ENCODE measurements at regions not wholly inside any gene's neighbourhood (a gene's known extent, or its start where the extent isn't known, plus 50 kb on each side); places are given as distances from the start of the nearest gene placed in this dataset.

DNA sequence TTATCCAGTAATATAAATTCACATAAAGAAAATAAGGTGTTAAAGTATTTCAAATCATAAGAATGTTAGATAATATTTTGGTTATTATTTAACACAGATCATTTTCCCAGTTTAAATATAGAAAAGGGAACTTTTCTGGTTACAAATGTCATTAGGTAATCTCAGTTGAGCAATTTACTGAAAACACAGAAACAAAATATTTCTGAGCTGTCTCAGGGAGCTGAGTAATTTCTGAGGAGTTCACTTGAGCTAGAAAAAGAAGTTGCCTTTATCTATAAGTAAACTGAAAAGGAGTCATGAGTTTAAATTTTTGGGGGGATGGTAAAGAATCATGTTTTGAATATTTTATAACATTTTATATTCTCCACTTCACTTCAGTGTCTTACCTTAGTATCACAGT lies 855.4 kb upstream of the ARPP21 start:
- DNase-seq (ENCODE audit: low read depth): no peak

DNA sequence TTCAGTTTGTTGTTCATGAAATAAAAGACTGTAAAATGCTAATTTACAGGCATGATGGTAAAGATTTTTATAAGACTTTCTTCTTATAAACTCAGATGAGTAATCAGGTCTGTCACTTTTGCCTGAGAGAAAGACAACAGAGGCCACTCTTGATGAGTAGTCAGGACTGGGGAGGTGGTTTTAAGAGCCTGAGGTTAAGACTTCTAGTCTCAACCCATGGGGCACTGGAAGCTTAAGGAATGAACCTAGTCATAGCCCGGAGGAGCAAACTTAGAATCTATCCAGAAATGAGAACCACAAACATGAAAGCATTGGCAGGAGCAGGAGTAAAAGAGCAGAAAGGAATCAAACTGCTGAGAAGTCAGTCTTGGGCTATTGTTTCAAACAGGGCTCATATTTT lies 846.3 kb upstream of the ARPP21 start:
- DNase-seq (ENCODE audit: low read depth): no peak

DNA sequence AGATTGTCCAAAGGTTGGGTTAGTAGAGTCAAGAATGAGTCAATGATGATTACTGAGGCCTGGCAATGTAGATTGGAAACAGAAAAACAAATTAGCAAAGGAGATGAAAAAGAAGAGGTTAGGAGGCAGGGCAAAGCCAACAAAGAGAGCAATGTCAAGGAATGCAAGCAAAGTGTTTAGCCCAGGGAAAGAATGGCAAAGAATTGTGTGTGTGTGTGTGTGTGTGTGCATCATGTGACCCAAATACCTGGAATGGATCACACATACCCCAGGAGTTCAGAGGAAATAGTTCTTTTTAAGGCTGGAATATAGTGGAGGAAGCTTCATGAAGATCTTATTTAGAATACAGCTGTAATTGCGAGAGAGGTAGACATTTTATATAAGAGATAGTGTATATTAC lies 831.7 kb upstream of the ARPP21 start:
- DNase-seq (ENCODE audit: low read depth): no peak

DNA sequence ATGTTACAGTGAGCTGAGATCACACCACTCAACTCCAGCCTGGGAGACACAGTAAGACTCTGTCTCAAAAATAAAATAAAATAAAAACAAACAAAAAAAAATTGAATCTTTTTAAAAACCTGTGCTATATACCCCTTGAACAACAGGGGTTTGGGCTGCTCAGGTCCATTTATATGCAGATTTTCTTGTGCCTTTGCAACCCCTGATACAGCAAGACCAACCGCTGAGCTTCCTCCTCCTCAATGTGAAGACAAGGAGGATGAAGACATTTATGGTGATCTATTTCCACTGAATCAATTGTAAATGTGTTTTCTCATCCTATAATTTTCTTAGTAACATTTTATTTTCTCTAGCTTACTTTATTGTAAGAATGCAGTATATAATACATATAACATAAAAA lies 831.0 kb upstream of the ARPP21 start:
- DNase-seq (ENCODE audit: low read depth): no peak

DNA sequence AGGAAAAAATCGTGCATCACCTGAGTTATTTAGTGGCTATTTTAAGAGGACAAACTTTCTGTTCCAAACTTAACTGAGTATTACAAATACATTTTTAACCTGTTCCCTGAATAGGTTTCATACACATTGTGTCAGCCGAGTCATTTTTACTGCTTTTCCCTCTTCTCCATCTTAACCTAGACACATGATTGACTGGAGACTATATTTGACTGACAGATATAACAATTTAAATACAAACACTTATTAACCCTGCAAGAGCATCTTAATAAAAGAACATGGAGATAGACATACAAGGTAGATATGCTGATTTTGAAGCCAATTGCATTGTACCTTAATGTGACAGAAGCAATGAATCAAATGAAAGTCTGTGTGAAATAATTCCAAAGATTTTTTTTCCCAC lies 810.5 kb upstream of the ARPP21 start:
- no peak for DNase-seq (ENCODE audit: low read depth)

DNA sequence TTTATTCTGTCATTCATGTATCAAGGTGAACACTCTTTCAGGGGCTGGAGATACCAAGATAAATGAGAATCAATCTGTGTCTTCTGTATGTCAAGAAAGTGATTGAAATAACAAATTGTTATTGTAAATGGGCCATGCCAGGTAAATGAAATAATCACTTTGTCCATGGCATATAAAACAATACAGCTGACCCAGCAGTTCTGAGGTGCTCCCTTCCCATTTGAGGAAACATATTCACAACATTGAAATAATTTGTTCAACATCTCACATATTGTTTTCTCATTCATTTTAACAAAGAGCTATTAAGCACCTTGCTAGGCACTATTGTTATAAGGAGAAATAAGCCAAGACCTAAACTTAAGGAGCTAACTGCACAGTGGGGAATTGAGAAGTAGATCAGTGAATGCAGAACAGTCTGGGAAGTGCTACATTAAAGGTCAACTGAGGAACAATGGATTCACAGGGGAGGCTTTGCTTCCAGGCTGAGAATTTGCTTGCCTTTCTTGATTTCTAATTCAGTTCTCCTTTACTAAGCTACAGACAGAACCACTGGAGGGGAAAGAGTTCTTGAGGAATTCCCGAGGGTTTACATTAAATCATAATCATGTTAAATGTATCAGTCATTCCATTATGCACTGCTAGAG lies 806.3 kb upstream of the ARPP21 start:
- DNase-seq (ENCODE audit: low read depth): no peak

DNA sequence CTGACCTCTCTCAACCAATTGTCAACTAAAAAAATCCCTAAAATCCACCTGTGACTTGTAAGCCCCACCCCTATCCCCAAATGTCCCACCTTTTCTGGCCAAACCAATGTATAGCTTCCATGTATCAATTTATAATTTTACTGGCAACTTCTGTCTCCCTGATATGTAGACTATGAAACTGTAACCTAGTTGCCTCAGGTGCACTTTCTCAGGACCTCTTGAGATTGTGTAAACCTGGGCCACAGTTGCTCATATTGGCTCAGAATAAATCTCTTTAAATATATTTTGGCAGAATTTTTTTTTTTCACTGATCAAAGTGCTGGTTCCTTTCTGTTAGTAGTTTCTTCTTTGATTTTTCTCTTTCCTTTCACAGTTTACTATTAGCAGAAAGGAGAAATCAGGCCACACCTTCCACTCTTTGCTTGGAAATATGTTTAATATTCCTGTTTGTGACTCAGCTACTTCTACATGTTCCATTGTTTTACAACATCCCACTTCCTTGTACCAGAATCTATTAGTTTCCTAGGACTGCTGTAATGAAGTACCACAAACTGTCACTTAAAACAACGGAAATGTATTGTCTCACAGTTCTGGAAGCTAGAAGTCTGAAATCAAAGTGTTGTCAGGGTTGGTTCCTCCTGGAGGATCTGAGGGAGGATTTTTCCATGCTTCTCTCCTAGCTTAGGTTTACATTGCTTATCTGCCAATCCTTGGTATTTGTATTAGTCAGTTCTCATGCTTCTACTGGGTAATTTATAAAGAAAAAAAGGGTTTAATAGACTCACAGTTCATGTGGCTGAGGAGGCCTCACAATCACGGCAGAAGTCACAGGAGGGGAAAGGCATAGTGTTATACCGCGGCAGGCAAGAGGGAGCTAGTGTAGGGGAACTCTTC lies 801.2 kb upstream of the ARPP21 start:
- no peak for DNase-seq (ENCODE audit: low read depth)

DNA sequence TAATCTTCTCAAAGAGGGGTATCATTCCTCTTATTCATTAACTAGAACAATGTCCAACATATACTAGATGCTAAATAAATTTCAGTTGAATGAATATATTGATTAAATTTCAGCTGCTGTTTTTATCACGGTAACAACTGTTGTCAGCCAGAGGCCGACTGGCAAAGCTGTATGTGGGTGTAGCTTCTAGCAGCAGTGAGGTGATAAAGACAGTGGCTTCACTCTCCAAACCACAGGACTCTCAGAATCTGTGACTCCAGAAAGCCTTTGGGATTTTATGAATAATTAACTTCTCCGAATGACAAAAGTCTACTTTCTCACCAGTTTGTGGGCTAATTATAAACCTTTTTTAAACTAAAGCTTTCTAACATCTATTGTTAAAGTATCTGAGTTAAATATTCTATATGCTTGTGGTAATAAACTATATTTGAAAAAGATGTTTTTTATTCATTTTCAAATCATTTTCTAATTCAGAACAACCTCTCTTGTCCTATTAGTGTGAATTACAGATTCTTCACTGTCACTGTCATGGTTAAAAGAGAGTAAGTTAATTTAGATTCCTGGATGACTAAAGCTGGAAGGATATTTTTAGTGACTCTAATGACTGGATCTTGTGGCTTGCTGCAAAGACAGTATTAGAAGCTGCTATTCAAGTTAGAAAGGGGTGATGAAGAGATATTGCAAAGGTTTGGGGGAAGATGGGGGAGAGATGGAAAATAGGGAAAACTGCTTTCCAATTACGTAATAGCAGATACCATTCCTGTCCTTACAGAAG lies 796.4 kb upstream of the ARPP21 start:
- no peak for DNase-seq (ENCODE audit: low read depth)

DNA sequence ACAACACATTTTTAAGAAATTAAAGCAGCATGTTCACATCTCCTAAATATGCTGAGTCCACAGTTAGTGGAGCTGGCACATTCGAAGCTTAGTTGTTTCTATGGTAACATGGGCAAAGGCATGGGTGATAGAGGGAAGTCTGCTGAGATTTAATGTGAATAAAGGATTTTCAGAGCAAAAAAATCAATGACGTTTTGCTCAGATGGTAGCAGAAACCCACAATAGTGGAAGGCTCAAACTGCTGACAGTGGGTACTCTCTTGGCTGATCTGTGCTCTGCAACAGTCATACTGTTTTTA lies 795.1 kb upstream of the ARPP21 start:
- no peak for DNase-seq (ENCODE audit: low read depth)

DNA sequence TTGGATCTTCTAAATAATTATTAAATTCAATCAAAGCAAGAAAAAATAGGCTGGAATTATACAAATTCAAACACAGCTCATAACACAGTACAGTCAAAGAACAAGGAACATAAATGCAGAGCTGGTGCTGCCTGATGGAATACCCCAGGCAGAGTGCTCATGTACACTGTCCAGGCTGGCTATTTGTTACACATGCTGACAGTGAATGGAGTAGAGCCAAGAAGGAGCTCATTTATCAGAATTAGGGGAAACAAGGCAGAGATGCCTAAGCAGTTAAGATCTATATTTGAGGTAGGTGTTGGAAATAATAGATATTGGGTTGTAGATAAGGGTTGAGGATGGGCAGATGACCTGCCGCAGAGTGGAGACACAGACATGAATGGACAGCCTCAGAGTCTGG lies 788.2 kb upstream of the ARPP21 start:
- no peak for DNase-seq (ENCODE audit: low read depth)

DNA sequence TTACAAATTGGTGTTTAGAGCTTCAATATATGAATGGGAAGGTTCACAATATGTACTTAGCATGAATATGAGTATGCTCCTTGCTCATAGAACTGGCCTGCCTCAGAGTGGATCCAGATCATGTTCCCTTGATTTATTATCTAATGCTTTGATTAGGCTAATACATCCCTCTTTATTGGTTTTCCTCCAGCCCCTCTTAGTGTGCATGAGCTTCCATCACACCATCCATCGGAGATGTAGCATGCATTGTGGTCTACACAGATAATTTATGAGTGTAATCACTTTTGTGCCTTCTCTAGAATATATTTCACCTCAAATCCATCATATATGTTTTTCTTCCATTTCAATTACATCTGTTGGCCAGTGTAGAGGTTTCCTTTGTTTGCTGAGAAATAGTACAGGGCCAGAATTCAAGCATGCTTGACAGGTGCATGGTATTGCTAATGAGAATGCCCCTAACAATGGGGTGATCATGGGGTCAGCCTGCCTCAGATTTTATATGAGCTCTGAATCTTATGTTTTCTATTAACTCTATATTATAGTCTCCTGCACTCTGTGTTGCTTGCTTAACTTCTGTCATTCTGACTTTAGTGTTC lies 786.4 kb upstream of the ARPP21 start:
- no peak for DNase-seq (ENCODE audit: low read depth)

DNA sequence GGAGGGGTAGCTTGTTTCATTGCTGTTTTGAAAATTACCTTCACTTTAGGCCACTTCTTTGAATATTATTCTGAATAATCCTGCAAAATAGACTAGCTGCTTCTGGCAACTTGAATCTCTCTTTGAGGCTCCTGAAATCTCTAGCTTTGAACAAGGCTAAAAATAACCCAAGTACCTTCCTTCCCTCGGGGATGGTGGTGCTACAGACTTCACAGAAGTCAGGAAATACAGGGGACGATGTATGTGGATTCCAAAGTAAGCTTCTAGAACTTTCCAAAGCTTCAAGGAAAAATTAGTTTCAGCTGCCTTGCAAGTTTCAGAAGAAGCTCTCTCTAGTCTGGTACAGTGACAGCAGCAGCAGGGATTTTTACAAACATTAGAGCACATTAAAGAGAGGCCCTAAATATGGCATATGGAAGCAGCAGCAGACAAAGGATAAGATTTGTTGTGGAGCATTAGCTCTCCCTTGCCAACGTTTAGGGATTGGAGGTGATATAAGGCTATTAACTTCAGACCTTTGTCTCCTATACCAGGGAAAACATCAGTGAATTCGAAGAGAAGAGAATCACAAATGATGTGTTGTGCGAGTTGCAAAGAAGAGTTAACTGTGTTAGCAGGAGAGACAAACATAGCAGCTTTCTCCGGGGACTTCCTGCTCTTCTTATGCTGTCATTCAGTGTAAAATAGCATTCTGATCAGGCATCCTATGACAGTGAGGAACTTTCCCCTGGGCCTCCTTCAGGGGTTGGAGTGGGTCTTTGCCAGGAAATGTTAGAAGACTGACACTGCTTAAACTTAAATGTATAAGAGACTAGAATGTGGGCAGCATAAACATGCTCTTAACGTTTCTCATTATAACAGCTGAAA lies 783.0 kb upstream of the ARPP21 start:
- no peak for DNase-seq (ENCODE audit: low read depth)

DNA sequence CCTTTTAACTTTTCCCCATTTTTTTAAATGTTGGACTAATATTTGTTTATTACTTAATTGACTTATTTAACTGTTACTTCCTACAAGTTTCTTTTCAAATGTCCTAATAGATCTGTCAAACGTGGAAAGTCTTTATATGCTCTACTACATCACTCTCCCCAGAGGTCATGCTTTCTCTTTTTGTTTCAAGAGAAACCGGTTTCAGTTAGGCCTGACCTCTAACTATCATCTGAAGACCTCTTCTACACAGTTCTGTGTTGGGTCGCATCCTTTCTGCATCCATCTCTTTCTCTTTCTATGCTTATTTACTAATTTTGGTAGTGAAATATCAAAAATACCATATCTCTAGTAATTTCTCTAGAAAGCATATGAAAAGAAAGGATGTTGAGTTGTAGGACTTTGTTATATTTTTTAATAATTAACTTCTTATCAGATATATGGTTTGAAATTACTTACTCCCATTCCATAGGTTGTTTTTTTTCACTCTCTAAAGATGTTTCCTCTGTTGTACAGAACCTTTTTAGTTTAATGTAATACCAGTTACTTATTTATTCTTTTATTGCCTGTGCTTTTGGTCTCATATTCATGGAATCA lies 781.2 kb upstream of the ARPP21 start:
- DNase-seq (ENCODE audit: low read depth): no peak

DNA sequence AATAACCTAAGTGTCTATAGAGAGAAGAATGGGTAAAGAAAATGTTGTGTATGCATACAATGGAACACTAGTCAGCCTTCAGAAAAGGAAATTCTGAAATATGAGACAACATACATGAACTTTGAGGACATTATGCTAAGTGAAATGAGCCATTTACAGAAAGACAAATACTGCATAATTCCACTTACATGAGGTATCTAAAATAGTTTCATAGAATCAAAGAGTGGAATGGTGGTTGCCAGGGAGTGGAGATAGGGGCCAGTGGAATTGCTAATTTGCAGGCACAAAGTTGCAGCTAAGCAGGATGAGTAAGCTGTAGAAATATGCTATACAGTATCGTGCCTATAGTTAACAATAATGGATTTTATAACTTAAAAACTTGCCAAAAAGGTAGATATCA lies 779.6 kb upstream of the ARPP21 start:
- DNase-seq (ENCODE audit: low read depth): no peak

DNA sequence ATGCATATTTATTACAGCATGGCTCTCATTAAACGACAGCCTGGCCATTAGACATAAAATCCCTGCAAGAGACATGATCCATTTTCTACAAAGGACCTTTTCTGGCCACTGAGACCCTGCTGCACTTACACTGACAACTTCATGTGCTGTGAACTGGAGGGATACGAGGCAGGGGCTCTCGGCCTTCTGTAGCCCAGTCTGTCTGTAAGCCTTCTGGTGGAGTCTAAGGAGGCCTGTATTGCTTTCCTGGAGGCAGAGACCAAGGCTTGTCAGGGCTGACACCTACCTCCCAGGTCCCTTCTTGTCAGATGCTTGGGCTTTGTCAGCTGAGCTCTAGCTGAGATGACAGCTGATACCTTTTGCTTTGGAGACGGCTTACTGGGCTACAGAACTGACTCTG lies 776.9 kb upstream of the ARPP21 start:
- no peak for DNase-seq (ENCODE audit: low read depth)

DNA sequence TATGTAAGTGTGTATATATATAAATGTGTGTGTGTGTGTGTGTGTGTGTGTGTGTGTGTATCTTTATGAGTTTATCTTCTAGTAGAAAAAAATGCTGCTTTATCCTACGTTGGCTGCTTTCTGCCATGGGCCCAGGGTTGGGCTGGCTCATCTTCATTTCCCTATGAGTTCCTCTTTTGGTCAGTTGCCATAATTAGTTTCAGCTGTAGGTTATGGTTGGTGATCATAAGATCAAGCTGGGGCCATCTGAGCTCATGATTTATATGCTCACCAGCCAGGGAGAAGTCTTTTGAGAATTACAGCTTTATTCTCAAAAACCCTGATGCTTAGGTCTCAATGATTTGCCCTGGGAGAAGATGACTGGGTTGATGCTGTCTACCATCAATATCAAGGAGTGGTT lies 775.8 kb upstream of the ARPP21 start:
- DNase-seq (ENCODE audit: low read depth): no peak

DNA sequence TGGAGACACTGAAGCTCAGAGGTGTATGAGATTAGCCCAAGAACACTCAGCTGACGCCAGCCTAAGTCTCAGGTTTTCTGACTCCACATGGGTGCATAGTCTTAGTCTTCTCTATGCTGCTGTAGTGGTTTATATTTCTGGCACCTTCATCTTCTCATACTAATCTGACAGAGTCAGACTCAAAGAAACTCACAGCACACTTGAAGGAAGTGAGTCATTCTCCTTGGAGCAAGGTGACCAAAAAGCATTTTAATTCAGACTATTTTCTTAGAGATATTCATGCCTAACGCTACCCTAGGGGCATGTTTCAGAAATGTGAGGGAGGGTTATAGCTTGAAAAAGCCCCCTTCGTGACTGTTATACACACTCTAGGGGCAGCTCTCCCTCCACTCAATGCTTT lies 775.3 kb upstream of the ARPP21 start:
- no peak for DNase-seq (ENCODE audit: low read depth)

DNA sequence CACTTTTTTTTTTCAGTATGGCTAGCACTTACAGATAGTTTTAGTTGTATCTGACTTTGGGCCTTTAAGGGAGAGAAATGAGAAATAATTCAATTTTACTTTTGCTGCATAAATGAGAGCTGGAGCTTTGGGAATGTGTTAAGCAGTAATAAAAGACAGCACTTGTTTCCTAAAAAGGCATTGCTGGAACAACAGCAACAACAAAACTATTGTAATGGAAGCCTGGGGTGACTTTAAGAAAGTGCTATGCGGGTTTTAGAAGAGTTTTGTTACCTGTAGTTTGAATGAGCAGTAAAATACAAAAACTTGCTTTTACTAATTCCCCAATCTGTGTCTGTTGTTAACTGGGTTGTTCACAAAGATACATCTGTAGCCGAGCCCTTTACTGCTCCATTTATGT lies 774.0 kb upstream of the ARPP21 start:
- DNase-seq (ENCODE audit: low read depth): no peak

DNA sequence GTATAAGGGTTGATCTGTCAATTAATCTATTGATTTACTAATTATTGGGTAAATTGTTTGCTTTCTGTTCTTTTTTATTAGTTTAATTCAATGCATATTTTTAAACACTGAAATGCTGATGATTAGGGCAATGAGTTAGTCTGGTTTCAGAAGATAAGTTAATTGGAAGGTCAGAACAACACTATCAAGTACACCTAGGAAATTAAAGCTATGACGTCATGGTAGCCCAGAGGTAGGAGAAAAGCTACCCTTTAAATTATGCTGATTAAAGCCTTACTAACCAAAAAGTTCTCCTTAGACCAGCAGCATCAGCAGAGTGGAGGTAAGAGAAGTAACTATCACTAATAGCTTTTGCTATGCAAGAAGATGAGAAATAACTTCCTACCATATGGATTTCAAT lies 770.4 kb upstream of the ARPP21 start:
- DNase-seq (ENCODE audit: low read depth): no peak

DNA sequence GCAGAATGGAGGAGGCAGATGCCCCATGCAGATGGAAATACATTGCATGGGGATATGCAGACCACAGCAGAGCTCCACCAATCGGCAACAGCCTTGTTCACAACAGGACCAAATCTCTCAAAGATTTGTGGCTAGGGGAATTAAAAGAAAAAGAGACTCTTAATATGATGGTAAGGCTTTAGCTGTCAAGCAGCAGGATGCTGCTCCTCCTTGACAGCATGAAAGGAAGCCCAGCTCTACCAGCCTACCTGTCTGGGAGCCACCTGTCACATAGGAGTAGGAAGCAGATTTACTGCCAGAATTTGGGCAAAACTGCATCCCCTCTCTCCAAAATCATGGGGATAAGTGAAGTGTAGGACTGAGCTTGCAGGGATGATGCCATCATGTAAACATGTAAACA lies 769.6 kb upstream of the ARPP21 start:
- no peak for DNase-seq (ENCODE audit: low read depth)

DNA sequence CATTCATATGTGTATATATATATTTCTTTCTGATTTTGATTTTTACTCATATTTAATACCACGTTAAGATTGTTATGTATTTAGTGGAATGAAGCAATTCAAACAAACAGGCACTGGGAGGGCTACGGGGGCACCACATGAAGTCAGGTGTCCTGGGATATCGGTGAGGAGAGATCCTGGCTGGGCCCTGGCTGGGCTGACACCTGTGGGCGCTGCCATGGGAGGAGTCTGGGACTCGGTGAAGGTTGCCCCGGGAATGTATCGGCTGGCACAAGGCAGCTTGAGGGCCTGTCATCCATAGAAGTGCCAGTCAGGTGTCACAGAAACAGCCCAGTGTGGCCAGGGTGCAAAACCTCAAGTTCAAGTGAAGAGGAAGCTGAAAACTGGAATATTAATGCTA lies 766.9 kb upstream of the ARPP21 start:
- DNase-seq (ENCODE audit: low read depth): no peak
